Erythroblast (primary cell): ENCODE measurements at regions not wholly inside any gene's neighbourhood (a gene's known extent, or its start where the extent isn't known, plus 50 kb on each side); places are given as distances from the start of the nearest gene placed in this dataset.

Experiments used
- GATA1 ChIP-seq: IDR thresholded peaks from 2 replicates; pipeline ENCODE4 v1.6.1; 2011; ENCODE audit warnings: low read depth, mild to moderate bottlenecking, control low read depth, low read length, moderate library complexity
- POLR2A ChIP-seq: IDR thresholded peaks from 2 replicates; pipeline ENCODE4 v1.6.1; 2011; ENCODE audit warnings: mild to moderate bottlenecking, low read length

GRCh38 chr5:67511911-67512310 lies 315.3 kb upstream of the CD180 start:
- TF ChIP-seq POLR2A, result no peak
- no peak for TF ChIP-seq GATA1
